ENCODE measurements at regions not wholly inside any gene's neighbourhood (a gene's known extent, or its start where the extent isn't known, plus 50 kb on each side); places are given as distances from the start of the nearest gene placed in this dataset.

GRCh38 chr9:20253635-20254034 lies 368.7 kb downstream of the MLLT3 start:
- no peak for DNase-seq (ENCODE audit: low read depth, low spot score)
- TF ChIP-seq, protein P1, sequence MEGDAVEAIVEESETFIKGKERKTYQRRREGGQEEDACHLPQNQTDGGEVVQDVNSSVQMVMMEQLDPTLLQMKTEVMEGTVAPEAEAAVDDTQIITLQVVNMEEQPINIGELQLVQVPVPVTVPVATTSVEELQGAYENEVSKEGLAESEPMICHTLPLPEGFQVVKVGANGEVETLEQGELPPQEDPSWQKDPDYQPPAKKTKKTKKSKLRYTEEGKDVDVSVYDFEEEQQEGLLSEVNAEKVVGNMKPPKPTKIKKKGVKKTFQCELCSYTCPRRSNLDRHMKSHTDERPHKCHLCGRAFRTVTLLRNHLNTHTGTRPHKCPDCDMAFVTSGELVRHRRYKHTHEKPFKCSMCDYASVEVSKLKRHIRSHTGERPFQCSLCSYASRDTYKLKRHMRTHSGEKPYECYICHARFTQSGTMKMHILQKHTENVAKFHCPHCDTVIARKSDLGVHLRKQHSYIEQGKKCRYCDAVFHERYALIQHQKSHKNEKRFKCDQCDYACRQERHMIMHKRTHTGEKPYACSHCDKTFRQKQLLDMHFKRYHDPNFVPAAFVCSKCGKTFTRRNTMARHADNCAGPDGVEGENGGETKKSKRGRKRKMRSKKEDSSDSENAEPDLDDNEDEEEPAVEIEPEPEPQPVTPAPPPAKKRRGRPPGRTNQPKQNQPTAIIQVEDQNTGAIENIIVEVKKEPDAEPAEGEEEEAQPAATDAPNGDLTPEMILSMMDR (IDR thresholded peaks at IDR 0.05; ENCODE audit: extremely low read depth in 1 of 2, insufficient read depth in 1 of 2, low read depth in 1 of 2, low read length in 2 of 2) = no peak
- no peak for TF ChIP-seq POLR2AphosphoS5 (IDR thresholded peaks at IDR 0.05; ENCODE audit: insufficient read depth, low read depth, low read length)
- no peak for TF ChIP-seq EZH2 (IDR thresholded peaks at IDR 0.05; ENCODE audit: borderline replicate concordance, low read depth, low read length, severe bottlenecking)
- no peak for TF ChIP-seq POLR2A (IDR thresholded peaks at IDR 0.05; ENCODE audit: low read depth, low read length)
- no peak for TF ChIP-seq JUN (IDR thresholded peaks at IDR 0.05; ENCODE audit: borderline replicate concordance, insufficient read depth, insufficient read length, low read depth)
- no peak for TF ChIP-seq FOS (IDR thresholded peaks at IDR 0.05; ENCODE audit: borderline replicate concordance, insufficient read depth, low read length)
- no peak for TF ChIP-seq MYC (IDR thresholded peaks at IDR 0.05; ENCODE audit: low read depth, low read length)
- TF ChIP-seq GATA2 (IDR thresholded peaks at IDR 0.05; ENCODE audit: insufficient read depth, insufficient read length, low read depth, low read length) = no peak
- TF ChIP-seq, protein P2, sequence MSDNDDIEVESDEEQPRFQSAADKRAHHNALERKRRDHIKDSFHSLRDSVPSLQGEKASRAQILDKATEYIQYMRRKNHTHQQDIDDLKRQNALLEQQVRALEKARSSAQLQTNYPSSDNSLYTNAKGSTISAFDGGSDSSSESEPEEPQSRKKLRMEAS (IDR thresholded peaks at IDR 0.05; ENCODE audit: insufficient read depth, insufficient read length) = no peak
- H2AFZ ChIP-seq (ENCODE audit: low read depth, low read length) = no peak overlapping the region
- FAIRE-seq = no peak
- ChIA-PET CTCF (no interaction called here), POLR2A (no interaction called here)
- no peaks in the 10 kb centered on the region for H4K20me1 ChIP-seq (replicated peaks; ENCODE audit: control insufficient read depth, extremely low read depth, insufficient read depth, low read length)
- no peaks in the 10 kb centered on the region for H3K4me1 ChIP-seq (ENCODE audit: control insufficient read depth, extremely low read depth, insufficient read depth, low read length)
- no peaks in the 10 kb centered on the region for H3K79me2 ChIP-seq (ENCODE audit: control insufficient read depth, insufficient read depth, low read length)
- H3K4me2 ChIP-seq (ENCODE audit: insufficient read depth, low read length) = no peak overlapping the region
- H3K27ac ChIP-seq (ENCODE audit: insufficient read depth, low read depth, low read length) = no peak overlapping the region
- intact Hi-C loops (cut with micrococcal nuclease) (no loop called here), dilution Hi-C loops (cut with MboI; ENCODE audit: extremely low pct_ligation_motif_present, low sequenced_read_pairs) (no loop called here)
- no TSS peak for BruUV-seq (replicated peaks)
- no peak overlapping the region for H3K9ac ChIP-seq (replicated peaks; ENCODE audit: extremely low read depth, insufficient read depth, low read length)
- no peak overlapping the region for H3K4me3 ChIP-seq (replicated peaks in 1 of 3; ENCODE audit: insufficient read depth in 1 of 3, low read depth in 1 of 3, low read length in 3 of 3)
- H3K36me3 ChIP-seq (ENCODE audit: control insufficient read depth in 2 of 2, extremely low read depth in 1 of 2, insufficient read depth in 2 of 2, low read length in 2 of 2) = no peaks in the 10 kb centered on the region
- H3K27me3 ChIP-seq (ENCODE audit: control insufficient read depth in 2 of 2, insufficient read depth in 2 of 2, low read length in 2 of 2) = no peaks in the 10 kb centered on the region
- no peaks in the 10 kb centered on the region for H3K9me1 ChIP-seq (replicated peaks; ENCODE audit: control insufficient read depth, extremely low read depth, insufficient read depth, low read length)
- no peaks in the 10 kb centered on the region for H3K9me3 ChIP-seq (replicated peaks; ENCODE audit: control insufficient read depth, insufficient read depth, low read length)

Measured in endothelial cell of umbilical vein (primary cell).